HG02610 (cell line): ENCODE measurements at regions not wholly inside any gene's neighbourhood (a gene's known extent, or its start where the extent isn't known, plus 50 kb on each side); places are given as distances from the start of the nearest gene placed in this dataset.
"Not testable (repeated sequence)": the region's sequence is repeated elsewhere in the genome, so short reads cannot be mapped to it uniquely, and the experiment has no call there.

Experiments
- ATAC-seq: cut with Tn5 transposase; IDR thresholded peaks from one replicate; pipeline ENCODE4 v1.9.1; 2021; ENCODE audit warnings: mild to moderate bottlenecking, moderate library complexity; ENCODE audit not compliant: unreplicated experiment

DNA sequence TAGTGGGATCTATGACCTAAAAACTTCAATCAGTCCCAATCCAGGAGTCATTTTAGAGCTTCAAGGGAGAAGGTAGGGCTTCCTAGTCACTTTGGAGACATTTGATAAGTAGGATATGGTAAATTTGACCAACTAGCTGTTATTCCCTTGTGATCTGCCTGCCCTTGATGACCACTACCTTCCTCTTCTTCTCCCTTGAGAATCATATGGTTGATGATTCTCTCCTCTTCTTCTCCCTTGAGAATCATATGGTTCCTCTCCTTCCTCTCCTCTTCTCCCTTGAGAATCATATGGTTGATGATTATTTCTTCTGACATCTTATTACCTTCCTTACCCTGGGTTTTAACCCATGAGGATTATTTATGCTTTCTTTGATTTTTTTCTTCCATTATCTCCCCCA lies 482.6 kb upstream of the TENM3 start:
- ATAC-seq, result no peak

DNA sequence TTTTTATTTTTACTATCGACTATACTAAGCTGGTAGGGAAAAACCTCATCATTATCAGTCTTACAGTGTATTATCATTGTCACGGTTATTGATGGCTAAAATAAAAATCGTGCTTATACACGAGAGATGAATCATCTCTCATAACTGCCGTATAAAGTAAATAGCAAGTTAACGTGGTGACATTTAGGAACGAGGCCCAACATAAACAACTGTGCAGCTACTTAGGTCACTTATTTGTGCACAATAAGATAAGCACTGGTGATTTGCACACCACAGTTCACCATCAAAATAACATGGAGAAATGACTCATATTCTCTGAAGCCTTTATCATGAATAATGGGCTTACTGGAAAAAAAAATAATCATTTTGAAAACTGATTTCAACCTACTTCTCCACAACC lies 482.0 kb upstream of the TENM3 start:
- no peak for ATAC-seq

DNA sequence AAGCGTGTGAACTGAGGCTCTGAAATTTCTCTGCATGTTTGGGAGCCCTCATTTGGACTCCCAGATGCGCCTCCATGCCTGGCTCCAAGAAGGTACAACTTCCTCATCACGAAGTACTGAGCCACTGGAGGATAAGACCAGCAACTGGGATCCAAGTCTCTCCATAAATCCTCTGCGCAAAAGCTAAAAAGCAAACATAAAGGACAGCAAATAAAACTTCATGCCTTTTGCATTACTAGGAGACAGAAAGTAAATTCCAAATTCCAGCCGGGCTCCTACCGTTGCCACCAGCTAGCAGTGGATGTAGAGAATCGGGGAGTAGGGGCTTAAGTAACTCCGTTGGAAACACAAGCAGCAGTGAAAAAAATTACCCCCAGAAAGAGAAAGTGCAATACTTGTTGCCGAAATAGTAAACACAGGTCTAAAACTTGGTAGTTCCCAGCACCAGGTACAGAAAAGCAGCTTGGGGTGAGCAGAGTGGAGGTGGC lies 477.1 kb upstream of the TENM3 start:
- ATAC-seq, result no peak

DNA sequence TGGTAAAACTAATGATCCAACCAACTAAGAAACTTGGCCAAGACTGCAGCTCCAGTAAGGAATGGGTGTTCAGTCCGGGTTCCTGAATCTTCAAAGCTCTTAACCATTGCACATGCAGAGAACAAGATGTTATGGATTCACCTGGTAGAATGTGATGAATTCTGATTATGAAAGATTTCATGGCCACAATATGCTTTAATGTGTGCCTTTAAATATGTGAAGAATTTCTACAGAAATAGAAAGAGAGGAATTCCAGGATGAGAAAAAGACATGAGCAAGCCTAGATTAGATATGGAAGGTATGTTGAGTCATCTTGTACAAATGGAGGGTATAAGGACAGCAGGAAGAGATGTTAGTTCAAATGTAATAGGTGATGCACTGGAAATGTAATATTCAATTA lies 472.2 kb upstream of the TENM3 start:
- no peak for ATAC-seq

DNA sequence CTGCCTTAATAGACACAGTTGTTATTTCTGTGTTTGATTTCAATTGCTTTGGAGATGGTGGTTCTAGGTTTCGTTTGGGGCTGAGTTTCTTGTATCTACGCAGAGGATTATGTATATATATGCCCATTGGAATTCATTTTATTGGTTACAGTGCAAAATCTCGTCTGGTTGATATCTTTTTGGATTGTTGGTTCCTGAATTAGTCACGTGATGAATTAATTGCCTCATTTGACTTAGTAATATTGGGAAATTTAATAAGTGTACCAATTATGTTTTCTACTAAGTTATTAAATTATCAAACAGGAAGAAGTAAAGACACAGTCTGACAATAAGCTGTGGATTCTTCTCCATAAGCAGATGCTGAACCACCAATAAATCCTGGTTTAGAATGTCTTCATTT lies 467.9 kb upstream of the TENM3 start:
- no peak for ATAC-seq

DNA sequence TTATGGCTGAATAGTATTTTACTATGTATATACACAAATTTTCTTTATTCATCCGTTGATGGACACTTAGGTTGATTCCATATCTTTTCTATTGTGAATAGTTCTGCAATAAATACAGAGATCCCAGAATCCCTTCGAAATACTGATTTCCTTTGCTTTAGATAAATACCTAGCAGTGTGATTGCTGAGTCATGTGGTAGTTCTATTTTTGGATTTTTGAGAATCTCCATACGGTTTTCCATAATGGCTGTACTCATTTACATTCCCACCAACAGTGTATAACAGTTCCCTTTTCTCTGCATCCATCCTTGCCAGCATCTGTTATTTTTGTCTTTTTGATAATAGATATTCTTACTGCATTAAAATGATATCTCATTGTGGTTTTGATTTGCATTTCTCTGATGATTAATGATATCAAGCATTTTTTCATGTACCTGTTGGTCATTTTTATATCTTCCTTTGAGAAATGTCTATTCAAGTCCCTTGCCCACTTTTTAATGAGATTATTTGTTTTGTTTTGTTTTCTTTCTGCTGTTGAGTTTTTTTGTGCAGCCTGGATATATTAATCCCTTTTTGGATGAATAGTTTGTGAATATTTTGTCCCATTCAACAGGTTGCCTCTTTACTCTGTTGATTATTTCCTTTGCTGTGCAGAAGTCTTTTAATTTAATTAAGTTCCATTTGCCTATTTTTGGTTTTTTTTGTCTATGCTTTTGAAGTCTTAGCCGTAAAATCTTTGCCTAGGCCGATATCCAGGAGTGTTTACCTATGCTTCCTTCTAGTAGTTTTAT lies 466.7 kb upstream of the TENM3 start:
- ATAC-seq, result no peak

DNA sequence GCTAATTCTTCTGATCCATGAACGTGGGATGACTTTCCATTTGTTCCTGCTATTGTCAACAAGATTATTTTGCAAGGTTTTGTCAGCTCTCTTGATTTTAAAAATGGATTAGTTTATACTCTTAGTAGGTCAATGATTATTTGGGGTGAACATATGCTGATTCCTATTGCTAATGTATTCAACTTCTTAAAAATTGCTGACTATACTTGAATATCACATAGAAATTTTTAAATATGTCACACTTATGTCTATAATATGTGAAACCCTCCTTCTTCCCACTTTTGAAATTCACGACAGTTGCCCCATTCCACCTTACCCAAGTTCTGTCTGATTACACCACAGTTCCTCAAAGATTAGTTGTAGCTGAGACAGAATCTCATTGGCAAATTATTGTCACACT lies 465.7 kb upstream of the TENM3 start:
- no peak for ATAC-seq

DNA sequence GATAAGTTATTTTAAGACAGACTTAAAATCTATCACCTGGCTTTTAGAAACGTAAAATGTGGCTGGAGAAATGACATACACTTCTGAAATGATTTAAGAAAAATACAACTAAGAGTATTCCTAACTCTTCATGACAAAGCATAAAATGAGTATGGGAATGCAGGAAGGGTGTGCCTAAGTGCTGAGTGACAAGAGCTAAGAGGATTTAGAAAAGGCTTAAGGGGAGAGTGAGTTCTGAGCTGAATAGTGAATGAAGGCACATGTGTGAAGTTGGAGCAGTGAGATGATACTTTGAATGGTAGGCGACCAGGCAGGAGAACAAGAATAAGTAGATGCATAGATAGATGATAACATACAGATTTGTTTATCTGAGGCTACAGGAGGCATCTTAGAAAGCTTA lies 458.3 kb upstream of the TENM3 start:
- ATAC-seq, result no peak

DNA sequence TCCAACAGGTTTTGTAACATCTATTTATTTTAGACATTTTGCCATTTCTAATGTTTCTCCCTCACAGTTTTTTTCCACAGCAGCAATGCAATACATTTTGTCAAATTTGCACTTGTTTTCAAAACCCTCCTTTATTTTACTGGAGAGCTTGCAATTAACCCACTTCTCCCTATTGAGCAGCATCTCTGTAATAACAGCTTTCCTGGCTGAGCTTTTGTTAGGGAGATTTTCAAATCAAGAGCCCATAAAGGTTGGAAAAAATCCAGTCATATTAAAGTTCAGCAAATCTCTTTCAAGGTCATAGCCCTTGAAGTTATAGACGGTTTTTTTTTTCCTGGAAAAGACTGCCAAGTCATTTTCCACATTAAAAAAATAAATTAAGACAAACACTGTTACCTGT lies 450.6 kb upstream of the TENM3 start:
- ATAC-seq, result no peak

DNA sequence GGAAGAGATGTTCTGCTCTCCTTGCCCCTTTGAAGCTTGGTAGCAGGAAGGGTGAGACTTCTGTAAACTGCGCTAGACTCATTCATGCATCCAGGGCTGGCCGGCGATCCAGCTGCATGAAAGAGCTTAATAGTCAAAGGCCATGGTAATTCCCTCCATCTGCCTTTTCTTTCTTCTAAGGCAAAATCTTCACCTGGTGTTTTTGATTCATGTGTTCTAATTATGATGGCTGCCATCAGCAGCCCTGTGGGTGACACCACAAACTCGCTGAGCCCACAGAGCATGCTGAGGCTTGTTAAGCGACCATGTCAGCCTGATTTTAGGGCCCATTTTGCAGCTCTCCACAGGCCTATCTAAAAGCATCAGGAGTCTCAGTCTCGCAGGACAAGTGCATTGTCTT lies 450.1 kb upstream of the TENM3 start:
- ATAC-seq, result no peak

DNA sequence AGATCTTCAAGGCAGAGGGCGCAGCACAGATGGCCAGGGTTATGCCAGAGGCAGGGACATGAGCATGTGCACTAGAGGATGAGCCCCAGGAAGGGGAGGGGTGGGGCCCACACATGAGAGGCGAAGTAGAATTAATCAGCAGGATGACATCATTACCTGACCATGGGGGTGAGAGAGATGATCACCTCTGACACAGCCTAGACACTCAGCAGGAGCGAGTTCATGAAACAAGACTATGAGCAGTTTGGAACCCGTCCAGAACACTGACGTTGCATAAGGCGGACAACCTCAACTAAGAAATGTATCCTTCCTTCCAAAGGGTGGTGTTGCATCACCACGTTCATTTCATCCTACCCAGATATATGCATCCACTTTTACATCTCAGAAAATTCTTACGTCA lies 446.7 kb upstream of the TENM3 start:
- ATAC-seq, result no peak

DNA sequence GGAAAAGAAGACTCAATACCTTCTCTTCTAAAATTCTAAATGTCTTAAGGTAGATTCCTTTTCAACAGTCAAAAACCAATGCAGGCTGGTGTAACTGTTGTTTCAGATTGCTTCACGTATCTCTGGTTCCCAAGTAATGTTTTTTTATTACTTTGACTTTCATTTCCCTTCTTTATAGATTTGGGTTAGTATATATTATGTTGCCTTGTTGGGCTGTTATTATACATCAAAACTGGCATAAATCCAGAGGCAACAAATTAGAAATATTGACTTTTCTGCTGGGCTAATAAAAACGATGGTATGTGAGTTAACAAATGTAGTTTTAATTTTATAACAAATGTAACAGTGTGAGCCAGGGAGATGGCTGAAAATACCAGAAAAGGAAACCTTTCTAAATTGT lies 444.7 kb upstream of the TENM3 start:
- ATAC-seq, result no peak

DNA sequence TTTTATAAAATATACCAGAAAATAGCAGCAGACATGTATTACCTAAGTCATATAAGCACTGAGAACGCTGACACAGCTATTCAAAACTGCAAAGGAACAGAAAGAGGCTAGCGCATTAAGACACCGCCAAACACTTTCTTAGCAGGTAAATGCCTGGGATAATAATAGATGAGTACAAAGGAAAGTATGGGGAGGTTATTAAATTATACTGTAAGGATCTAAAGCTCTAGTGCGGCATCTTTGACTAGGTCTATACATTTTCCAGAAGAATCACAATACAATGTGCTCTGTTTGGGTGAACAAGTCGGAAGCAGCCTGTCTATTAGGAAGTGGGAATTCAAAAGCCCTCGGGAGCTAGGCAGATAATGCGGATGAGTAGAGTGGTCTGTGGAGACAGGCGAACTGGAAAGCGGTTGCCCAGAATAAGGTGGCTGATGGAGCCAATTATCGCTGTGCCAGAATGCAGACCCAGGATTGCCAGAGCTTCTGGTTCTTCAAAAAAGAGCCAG lies 443.6 kb upstream of the TENM3 start:
- ATAC-seq, result no peak

DNA sequence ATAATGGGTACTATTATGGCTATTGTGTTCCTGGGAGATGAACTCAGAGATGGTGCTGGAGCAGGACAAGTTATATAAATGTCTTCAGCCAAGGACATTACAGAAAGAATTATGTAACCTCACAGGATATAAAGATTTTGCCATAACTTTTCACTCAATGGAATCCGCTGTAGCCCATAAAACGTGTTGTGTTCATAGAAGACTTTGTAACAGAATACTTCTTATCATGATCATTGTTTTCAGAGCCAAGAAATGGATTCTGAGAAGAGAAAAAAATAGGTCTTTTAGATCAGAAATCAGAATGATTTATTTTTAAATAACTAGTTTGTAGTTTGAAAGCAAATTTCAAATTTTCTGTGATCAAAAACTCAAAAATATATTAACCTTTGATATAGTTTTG lies 441.0 kb upstream of the TENM3 start:
- ATAC-seq, result no peak

DNA sequence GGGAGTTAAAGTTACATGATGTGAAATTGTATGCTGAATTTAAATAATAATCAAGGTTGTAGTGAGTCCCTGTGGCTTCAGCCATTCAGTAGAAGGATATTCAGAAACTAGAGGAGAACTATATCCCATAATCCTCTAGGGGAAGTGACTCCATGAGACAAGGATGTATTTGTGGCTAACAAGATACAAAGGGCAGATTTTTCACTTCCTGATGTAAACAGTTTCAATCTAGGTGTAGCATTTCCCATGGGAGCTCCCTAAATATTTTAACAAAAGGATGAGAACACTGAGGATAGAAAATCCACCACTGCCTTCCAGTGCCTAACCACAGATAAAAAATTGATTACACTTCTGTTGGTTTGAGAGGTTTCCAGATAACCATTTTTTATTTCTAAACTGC lies 435.4 kb upstream of the TENM3 start:
- no peak for ATAC-seq

DNA sequence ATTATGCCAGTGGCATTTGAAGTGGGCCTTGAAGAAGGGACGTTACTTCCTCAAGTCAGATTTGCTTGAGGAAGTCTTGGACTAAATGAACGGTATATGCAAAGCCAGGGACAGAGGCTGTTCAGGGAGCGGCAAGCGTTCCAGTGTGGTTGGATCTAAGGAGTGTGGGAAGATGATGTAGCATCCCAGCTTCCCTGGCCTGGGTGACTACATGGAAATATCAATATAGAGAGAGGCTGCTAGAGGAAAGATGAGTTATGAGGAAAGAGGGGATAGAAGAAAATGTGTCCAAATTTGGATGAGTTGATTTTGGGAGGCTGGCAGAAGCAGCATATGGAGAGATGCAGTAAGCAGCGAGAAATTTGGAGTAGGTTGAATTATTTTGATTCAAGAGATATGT lies 432.5 kb upstream of the TENM3 start:
- no peak for ATAC-seq

DNA sequence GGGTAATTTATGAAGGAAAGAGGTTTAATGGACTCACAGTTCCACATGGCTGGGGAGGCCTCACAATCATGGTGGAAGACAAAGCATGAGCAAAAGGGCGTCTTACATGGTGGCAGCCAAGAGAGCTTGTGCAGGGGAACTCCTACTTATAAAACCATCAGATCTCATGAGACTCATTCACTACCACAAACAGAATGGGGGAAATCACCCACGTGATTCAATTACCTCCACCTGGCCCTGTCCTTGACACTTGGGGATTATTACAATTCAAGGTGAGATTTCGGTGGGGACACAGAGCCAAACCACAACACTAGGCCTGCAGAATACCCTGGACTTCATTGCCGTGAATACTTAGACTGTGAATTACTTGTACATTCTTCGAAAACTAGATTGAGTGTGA lies 431.7 kb upstream of the TENM3 start:
- ATAC-seq, result not testable (repeated sequence)

DNA sequence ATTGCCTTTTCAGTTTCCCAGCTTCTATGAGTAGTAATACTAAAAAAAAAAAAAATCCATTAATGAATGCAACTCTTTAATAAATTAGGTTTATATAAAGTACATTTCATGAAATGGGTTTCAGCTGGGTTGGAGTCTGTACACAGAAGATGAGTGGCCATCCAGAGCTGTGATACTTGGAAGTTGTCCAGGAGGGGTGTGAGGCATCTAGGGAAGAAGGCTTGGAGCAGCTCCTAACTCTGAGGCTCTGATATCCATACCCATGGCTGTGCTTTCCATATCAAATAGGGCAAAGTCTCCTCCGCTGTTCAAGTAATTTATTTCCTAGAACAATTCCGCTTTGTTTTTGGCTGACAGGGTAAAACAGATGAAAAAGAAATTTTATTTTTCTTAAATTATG lies 423.3 kb upstream of the TENM3 start:
- ATAC-seq, result no peak

DNA sequence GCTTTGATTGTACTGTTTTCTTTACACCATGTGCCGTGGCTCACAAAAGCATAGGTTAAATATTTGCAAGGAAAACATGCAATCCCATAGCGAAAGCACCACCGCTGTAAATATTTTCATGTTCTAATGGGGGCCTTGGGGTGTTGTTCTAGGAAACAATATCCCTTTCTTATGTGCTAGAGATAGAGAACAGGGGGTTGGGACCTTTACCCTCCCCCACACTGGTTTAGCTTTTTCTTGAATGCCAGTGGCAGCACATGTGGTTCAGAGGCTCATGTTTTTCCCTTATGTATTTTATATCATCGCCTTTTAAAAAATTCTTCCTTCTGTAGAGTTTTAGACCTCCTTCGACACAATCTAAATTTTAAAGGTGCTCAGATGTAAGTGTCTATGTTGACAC lies 422.6 kb upstream of the TENM3 start:
- no peak for ATAC-seq

DNA sequence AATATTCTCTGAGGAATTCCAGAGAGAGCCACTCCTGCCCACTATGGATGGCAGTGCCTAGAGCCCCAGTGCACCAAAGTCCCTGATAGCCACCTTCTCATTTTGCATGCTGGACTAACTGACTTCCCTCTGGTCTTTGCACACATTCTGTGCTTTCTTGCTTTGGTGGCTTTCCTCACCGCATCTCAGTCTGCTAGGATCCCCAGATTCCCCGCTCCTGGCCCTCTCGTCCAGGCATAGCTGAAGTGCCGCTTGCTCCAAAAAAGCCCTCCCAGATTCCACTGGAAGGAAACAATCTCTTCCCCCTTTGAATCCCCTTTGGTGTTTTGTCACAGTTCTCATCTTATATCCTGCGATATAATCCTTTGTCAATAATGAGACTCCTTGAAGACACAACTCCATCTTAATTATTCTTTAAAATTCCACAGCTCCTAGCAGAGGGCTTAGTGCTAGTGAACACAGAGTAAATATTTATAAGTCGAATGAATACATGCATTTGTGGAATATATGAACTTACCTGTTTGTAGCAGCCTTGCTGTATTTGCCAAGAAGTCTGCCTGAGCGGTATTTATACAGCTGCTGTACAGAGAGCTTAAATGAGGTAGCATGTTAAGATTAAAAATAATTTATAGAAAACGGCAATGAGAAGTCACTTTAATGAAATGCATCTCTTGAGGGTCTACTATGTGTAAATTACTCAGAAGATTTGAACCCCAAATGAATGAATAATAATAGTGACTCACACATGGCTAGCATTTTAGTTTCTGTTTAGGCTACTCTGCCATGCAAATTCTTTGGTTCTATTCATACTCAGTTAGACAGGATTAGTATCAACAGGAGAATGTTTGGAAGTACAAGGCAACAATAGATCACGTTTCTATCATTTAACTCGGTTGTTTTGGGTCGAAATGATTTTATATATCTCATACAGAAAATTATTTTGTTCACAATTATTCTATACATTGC lies 421.9 kb upstream of the TENM3 start:
- ATAC-seq, result no peak

DNA sequence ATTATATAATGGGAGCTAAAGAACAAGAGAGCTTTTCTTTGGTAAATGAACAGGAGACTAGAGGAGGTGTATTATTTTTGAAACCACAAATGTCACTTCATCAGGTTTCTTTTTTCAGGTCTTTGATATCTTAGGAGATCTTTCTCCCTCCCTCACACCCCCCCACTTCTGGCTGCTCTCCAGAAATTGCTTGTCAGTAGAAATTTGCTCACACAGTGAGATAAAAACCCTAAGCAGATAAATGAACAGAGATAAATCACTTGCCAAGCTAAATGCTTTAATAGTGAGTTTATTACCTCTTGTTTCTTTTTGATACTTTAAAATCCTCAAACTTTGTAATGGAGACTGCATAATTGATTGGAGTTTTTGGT lies 421.2 kb upstream of the TENM3 start:
- no peak for ATAC-seq

DNA sequence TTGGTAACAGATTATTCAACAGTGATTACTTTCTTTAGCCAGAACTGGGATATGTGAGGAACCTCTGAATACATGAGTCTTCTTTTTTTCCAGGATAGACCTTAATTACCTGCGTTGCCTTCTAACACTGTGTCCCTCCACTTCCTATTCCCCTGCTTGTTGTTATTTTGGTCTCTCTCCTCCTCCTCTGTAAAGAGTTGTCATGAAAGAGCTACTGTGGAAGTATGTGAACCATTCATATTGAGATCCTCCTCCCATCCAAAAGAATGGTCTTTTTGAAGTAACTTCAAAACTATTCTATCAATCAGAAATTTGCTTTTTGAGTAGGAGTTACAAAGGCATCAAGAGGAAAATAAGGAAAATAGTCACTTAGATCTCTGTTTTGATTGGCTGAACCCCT lies 420.0 kb upstream of the TENM3 start:
- ATAC-seq, result no peak
